Breast epithelium (tissue), 3 donors: ENCODE measurements at regions not wholly inside any gene's neighbourhood (a gene's known extent, or its start where the extent isn't known, plus 50 kb on each side); places are given as distances from the start of the nearest gene placed in this dataset.

ENCODE experiments used
- POLR2A ChIP-seq: fragments of 450-650 bp; IDR thresholded peaks from one replicate; pipeline ENCODE4 v1.6.1; 2016; ENCODE audit warnings: antibody characterized with exemption, mild to moderate bottlenecking, moderate library complexity
- POLR2AphosphoS5 ChIP-seq, 3 donors: sonication (generic); formaldehyde crosslinking; IDR thresholded peaks; one replicate each; pipeline ENCODE4 v1.6.1; 2017; ENCODE audit warnings: antibody characterized with exemption in 3 of 3
- TF ChIP-seq, protein P1 (sequence below), 3 donors: fragments of 450-650 bp; IDR thresholded peaks; one replicate each; pipeline ENCODE4 v1.5.1; 2016 to 2017; ENCODE audit warnings: antibody characterized with exemption in 3 of 3, mild to moderate bottlenecking in 3 of 3, moderate library complexity in 3 of 3

DNA sequence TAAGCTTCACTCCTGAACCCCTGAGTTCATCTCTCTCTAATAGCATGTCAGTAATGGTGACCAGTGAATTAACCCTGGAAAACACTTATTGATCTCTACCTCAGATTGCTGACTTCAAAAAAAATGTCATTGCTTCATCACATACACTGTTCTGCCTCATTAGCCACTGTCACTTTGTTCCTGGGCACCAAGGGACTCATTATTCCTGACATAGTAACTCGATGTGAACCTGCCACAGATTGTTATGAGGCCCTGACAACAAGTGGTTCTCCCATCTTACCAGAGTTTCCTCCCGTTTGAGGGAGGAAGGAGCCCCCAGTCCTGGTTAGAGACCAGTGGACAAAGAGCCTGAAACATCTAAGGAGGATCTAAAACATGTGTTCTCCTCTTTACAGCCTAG, 403.3 kb upstream of the SMIM21 start:
- TF ChIP-seq, protein P1, sequence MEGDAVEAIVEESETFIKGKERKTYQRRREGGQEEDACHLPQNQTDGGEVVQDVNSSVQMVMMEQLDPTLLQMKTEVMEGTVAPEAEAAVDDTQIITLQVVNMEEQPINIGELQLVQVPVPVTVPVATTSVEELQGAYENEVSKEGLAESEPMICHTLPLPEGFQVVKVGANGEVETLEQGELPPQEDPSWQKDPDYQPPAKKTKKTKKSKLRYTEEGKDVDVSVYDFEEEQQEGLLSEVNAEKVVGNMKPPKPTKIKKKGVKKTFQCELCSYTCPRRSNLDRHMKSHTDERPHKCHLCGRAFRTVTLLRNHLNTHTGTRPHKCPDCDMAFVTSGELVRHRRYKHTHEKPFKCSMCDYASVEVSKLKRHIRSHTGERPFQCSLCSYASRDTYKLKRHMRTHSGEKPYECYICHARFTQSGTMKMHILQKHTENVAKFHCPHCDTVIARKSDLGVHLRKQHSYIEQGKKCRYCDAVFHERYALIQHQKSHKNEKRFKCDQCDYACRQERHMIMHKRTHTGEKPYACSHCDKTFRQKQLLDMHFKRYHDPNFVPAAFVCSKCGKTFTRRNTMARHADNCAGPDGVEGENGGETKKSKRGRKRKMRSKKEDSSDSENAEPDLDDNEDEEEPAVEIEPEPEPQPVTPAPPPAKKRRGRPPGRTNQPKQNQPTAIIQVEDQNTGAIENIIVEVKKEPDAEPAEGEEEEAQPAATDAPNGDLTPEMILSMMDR (IDR thresholded peaks at IDR 0.05): no peak
- TF ChIP-seq POLR2AphosphoS5 (IDR thresholded peaks at IDR 0.05) (no peak), POLR2A (no peak)
